Karpas-422 (cell line): ENCODE measurements at regions not wholly inside any gene's neighbourhood (a gene's known extent, or its start where the extent isn't known, plus 50 kb on each side); places are given as distances from the start of the nearest gene placed in this dataset.

Experiments used
- DNase-seq: peaks from one replicate; pipeline ENCODE4 v3.0.0-alpha.2; 2015
- H2AFZ ChIP-seq: fragments of 200-600 bp; sonication (generic); 2 replicates; pipeline ENCODE4 v1.6.1; 2014; ENCODE audit warnings: antibody characterized with exemption, low read length, mixed read lengths
- H3K27ac ChIP-seq: fragments of 200-600 bp; sonication (generic); 2 replicates; pipeline ENCODE4 v1.5.1; 2014; ENCODE audit warnings: mild to moderate bottlenecking, low read length, moderate library complexity
- H3K27me3 ChIP-seq: fragments of 200-600 bp; sonication (generic); 2 replicates; pipeline ENCODE4 v1.6.1; 2014; ENCODE audit warnings: low read length, mixed read lengths
- H3K36me3 ChIP-seq: fragments of 200-600 bp; sonication (generic); 2 replicates; pipeline ENCODE4 v1.6.1; 2014; ENCODE audit warnings: low read length, mixed read lengths; ENCODE audit not compliant: insufficient read depth
- H3K4me1 ChIP-seq: fragments of 200-600 bp; sonication (generic); 2 replicates; pipeline ENCODE4 v1.6.1; 2014; ENCODE audit warnings: mild to moderate bottlenecking, low read length, mixed read lengths
- H3K4me2 ChIP-seq: fragments of 200-600 bp; sonication (generic); 2 replicates; pipeline ENCODE4 v1.6.1; 2014; ENCODE audit warnings: low read length, low read depth, mild to moderate bottlenecking; ENCODE audit not compliant: poor library complexity, severe bottlenecking
- H3K4me3 ChIP-seq: fragments of 200-600 bp; sonication (generic); 2 replicates; pipeline ENCODE4 v1.5.1; 2014; ENCODE audit warnings: mild to moderate bottlenecking, antibody characterized with exemption, low read length, mixed read lengths
- H3K79me2 ChIP-seq: fragments of 200-600 bp; sonication (generic); 2 replicates; pipeline ENCODE4 v1.6.1; 2014; ENCODE audit warnings: mild to moderate bottlenecking, low read length, mixed read lengths
- H3K9ac ChIP-seq: fragments of 200-600 bp; sonication (generic); 2 replicates; pipeline ENCODE4 v1.6.0; 2014; ENCODE audit warnings: low read length
- H3K9me2 ChIP-seq: fragments of 200-600 bp; sonication (generic), shearing (Covaris generic); replicated peaks from 2 replicates; pipeline ENCODE4 v1.6.0; 2014; ENCODE audit warnings: mild to moderate bottlenecking, low read length, moderate library complexity; ENCODE audit not compliant: insufficient read depth
- H3K9me3 ChIP-seq: fragments of 300-700, 200-600 bp; sonication (generic); 2 replicates; pipeline ENCODE4 v1.6.1; 2014; ENCODE audit warnings: low read length, mixed read lengths
- H4K20me1 ChIP-seq: fragments of 200-600 bp; sonication (generic); 2 replicates; pipeline ENCODE4 v1.6.1; 2014; ENCODE audit warnings: mild to moderate bottlenecking, antibody characterized with exemption, low read length, low read depth; ENCODE audit not compliant: insufficient read depth

DNA sequence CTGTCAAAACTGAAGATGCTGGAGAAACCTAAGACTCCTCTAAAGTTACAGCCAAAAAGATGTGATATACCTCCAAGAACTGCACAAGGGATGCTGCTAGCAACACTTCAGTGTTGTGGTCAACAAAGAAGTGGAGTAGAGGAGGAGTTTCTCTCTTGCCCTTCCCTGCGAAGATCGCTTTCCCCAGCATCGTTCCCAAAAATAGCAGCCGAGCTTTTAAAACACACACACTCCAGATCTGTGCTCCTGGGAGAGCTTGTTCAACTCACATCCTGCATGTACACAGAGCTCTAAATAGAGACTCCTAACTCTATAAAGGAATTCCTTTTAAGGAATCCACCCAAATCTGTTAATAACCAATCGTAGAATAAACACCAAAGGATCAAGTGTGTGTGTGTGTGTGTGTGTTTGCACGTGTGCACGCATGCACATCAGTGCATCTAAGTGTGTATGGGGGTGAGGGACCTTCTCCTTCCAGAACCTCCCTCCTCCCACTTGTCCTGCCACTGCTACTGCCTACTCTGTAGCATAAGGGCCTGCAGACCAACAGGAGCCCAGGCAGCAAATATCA lies 58.5 kb downstream of the PSMG1 start:
- Histone ChIP-seq H2AFZ (no peak overlapping the region), H3K4me2 (no peak overlapping the region)

DNA sequence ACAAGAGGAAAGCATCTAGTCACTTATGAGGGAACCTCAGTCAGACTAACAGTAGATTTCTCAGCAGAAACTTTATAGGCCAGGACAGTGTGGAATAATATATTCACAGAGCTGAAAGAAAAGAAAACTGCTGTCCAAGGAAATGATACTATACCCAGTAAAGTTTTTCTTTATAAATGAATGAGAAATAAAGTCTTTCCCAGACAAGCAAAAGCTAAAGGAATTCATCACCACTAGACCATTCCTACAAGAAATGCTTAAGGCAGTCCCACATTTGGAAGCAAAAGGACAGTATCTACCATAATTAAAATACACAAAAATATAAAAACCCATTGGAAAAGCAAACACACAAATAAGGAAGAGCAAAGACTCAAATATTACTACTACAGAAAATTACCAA lies 59.9 kb downstream of the PSMG1 start:
- no peaks in the 10 kb centered on the region for H3K9me3 ChIP-seq
- H3K36me3 ChIP-seq = no peaks in the 10 kb centered on the region
- H3K4me3 ChIP-seq = no peak overlapping the region
- H3K27ac ChIP-seq = no peak overlapping the region
- H3K9me2 ChIP-seq = no peaks in the 10 kb centered on the region
- H3K4me1 ChIP-seq = no peaks in the 10 kb centered on the region
- H3K27me3 ChIP-seq = no peaks in the 10 kb centered on the region
- H4K20me1 ChIP-seq = no peaks in the 10 kb centered on the region
- H3K79me2 ChIP-seq = no peaks in the 10 kb centered on the region
- no peak overlapping the region for H3K4me2 ChIP-seq
- no peak overlapping the region for H3K9ac ChIP-seq
- no peak for DNase-seq
- no peak overlapping the region for H2AFZ ChIP-seq

More for the DNA sequence above, 58.5 kb downstream of the PSMG1 start:
- Histone ChIP-seq H3K27ac (no peak overlapping the region), H3K9me3 (no peaks in the 10 kb centered on the region), H3K27me3 (no peaks in the 10 kb centered on the region), H3K9me2 (no peaks in the 10 kb centered on the region), H3K4me1 (no peaks in the 10 kb centered on the region), H3K4me3 (no peak overlapping the region), H4K20me1 (no peaks in the 10 kb centered on the region), H3K36me3 (no peaks in the 10 kb centered on the region), H3K9ac (no peak overlapping the region), H3K79me2 (no peaks in the 10 kb centered on the region)
- no peak for DNase-seq

DNA sequence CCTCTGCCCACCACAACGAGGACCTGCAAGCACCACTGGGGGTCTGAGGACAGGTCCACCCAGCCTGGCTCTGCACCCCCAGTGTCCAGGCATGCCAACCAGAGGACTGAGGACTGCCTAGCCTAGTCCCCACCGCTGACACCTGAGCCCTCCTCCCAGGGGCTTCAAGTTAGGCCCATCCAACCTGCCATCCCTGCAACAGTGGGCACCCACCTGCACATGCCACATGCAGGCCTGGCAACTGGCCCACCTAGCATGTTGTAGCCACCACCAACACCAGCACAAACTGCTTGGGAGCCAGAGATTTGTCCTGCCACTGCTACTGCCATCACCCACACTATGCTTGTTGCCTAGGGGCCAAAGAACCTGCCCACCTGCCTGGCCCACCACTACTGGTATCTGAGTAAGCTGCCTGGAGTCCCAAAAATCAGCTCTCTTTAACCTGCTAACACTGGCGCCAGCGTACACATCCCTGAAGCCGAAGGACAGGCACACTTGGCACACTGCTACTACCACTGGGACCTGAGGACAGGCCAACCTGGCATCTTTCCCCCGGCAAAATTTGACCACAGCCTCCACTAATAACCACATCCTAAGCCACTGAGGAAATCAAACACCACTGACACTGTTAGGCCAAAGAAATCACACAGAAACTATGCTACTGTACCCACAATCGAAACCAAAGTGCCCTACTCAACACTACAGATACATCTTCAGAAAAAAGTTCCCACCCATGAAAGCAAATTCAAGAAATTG lies 61.5 kb downstream of the PSMG1 start:
- H3K4me2 ChIP-seq = no peak overlapping the region
- H3K9me2 ChIP-seq = no peaks in the 10 kb centered on the region
- H2AFZ ChIP-seq = no peak overlapping the region
- no peak overlapping the region for H3K4me3 ChIP-seq
- H3K9ac ChIP-seq = no peak overlapping the region
- H3K9me3 ChIP-seq = no peaks in the 10 kb centered on the region
- no peaks in the 10 kb centered on the region for H3K27me3 ChIP-seq
- no peaks in the 10 kb centered on the region for H3K36me3 ChIP-seq
- no peaks in the 10 kb centered on the region for H3K4me1 ChIP-seq
- no peak for DNase-seq
- H3K79me2 ChIP-seq = no peaks in the 10 kb centered on the region
- H4K20me1 ChIP-seq = no peaks in the 10 kb centered on the region
- no peak overlapping the region for H3K27ac ChIP-seq

DNA sequence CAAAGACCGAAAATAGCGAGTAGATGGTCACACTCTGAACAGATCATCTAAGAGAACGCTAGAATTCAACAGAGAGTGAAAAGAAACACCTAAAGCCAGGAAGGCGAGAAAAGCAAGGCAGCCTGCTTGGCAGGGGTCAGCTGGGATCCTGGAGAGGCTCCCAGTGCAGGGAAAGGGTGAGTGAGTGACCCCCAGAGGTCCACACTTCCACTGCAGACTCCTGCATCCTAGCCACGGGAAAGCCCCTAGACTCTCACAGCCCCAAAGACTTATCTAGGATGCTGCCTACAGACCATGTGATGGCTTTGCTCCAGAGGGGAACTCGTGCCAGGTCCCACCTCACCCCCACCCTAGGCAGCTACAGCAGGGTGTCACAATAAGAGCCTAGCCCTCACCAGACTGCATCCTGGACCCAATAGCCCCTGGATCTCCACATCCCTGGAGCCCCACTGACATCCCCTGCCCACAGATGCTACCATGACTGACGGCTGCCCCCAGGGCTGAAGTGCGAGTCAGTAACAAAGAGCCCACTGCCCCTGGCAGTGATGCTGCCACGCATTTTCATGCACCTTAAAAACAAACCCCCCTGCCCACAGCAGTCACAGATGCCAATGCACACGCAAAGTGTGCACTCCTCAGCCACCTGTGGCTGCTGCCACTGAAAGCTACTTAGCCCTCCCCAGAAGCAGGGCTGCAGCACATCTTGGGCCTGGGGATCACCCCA lies 62.2 kb downstream of the PSMG1 start:
- Histone ChIP-seq H3K36me3 (no peaks in the 10 kb centered on the region), H3K27me3 (no peaks in the 10 kb centered on the region), H3K27ac (no peak overlapping the region), H4K20me1 (no peaks in the 10 kb centered on the region), H3K4me1 (no peaks in the 10 kb centered on the region), H3K9me2 (no peaks in the 10 kb centered on the region), H3K4me2 (no peak overlapping the region), H2AFZ (no peak overlapping the region), H3K9me3 (no peaks in the 10 kb centered on the region), H3K9ac (no peak overlapping the region), H3K4me3 (no peak overlapping the region), H3K79me2 (no peaks in the 10 kb centered on the region)
- no peak for DNase-seq

DNA sequence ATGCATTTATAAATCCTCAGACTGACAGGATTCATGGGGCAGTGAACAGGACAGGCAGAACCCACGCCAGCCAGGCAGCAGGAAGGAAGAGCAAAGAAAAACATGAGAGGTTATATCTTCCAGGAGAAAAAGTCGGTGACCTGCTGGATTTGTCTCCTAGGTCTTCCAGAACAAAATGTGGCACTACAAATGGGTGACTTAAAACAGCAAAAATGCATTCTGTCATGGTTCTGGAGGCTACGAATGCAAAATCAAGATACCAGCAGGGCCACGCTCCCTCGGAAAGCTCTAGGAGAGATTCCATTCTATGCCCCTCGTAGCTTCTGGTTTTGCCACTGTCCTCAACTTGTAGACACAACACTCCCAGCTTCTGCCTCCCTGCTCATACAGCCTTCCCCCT lies 63.4 kb downstream of the PSMG1 start:
- no peak for DNase-seq

DNA sequence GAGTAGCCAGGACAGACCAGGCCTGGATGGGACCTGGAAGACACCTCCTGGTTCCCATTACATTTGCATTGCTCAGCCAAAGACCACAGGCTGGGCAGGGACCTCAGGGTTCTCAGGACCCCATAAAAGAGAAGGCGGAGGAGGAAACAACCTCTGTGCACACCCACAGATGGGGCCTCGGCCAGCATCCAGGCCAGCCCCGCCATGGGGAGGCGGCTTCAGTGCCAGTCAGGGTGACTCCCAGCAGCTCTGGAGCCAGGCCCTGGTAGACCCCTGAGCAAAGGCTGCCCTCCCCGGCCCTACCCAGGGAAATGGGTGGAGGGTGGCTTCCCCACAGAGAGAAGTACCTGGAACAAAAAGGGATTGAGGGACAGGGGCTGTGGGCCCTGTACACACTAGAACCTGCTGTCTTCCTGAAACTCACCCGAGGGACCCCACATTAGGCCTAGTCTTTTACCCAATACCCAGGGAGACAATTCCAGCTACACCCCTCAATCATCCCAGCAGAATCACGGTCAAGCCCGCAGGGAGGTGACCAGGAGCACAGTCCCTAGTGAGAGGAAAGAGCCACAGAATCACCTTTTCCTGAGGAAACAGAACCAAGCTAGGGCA lies 64.5 kb downstream of the PSMG1 start:
- no peaks in the 10 kb centered on the region for H3K9me3 ChIP-seq
- H3K27me3 ChIP-seq = no peaks in the 10 kb centered on the region
- H3K4me3 ChIP-seq = no peak overlapping the region
- no peak overlapping the region for H2AFZ ChIP-seq
- H3K4me2 ChIP-seq = no peak overlapping the region
- no peaks in the 10 kb centered on the region for H3K36me3 ChIP-seq
- DNase-seq = no peak
- H4K20me1 ChIP-seq = no peaks in the 10 kb centered on the region
- no peak overlapping the region for H3K9ac ChIP-seq
- no peaks in the 10 kb centered on the region for H3K9me2 ChIP-seq
- H3K4me1 ChIP-seq = no peaks in the 10 kb centered on the region
- no peak overlapping the region for H3K27ac ChIP-seq
- H3K79me2 ChIP-seq = no peaks in the 10 kb centered on the region

More for the DNA sequence above, 63.4 kb downstream of the PSMG1 start:
- no peaks in the 10 kb centered on the region for H4K20me1 ChIP-seq
- H3K9me3 ChIP-seq = no peaks in the 10 kb centered on the region
- H3K4me1 ChIP-seq = no peaks in the 10 kb centered on the region
- no peak overlapping the region for H3K9ac ChIP-seq
- no peak overlapping the region for H3K27ac ChIP-seq
- no peaks in the 10 kb centered on the region for H3K9me2 ChIP-seq
- H3K79me2 ChIP-seq = no peaks in the 10 kb centered on the region
- no peak overlapping the region for H2AFZ ChIP-seq
- H3K4me3 ChIP-seq = no peak overlapping the region
- no peaks in the 10 kb centered on the region for H3K36me3 ChIP-seq
- no peaks in the 10 kb centered on the region for H3K27me3 ChIP-seq
- H3K4me2 ChIP-seq = no peak overlapping the region

DNA sequence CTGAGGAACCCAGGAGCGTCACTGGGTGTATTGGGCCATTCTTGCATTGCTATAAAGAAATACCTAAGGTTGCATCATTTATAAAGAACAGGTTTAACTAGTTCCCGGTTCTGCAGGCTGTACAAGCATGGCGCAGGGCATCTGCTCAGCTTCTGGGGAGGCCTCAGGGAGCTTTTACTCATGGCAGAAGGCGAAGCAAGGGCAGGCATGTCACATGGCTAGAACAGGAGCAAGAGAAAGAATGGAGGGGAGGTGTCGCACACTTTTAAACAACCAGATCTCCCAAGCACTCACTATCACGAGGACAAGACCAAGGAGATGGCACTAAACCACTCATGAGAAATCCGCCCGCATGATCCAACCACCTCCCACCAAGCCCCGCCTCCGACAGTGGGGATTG lies 65.2 kb downstream of the PSMG1 start:
- Histone ChIP-seq H3K27me3 (no peaks in the 10 kb centered on the region), H3K9me2 (no peaks in the 10 kb centered on the region), H3K36me3 (no peaks in the 10 kb centered on the region), H4K20me1 (no peaks in the 10 kb centered on the region), H3K9ac (no peak overlapping the region), H3K79me2 (no peaks in the 10 kb centered on the region), H3K4me2 (no peak overlapping the region), H3K27ac (no peak overlapping the region), H3K4me3 (no peak overlapping the region), H2AFZ (no peak overlapping the region), H3K4me1 (no peaks in the 10 kb centered on the region), H3K9me3 (no peaks in the 10 kb centered on the region)
- DNase-seq = no peak

DNA sequence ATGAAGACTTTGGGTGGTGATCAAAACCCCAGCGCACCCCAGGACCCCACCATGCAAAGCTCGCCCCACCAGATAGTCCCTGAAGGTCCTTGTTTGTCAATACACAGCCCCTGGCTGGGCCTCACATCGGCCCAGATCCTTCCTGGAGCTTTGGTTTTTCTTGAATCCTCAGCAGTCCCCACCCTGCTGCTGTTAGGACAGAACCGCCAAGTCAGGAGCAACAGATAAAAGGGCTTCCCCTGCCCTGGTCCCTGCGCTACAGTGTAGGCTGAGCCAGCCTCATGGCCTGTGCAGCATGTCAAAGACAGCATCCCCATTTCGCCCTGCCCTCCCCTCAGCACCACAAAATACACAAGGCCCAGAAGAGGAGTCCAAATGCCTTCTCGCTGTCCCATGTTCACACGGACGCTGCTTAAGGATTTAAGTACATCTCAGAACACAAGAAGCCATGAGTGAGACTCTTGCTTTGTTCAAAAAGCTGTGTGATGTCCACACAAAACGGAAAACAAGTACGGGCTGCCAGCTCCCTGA lies 65.7 kb downstream of the PSMG1 start:
- Histone ChIP-seq H3K79me2 (no peaks in the 10 kb centered on the region), H4K20me1 (no peaks in the 10 kb centered on the region), H3K27me3 (no peaks in the 10 kb centered on the region), H3K9ac (no peak overlapping the region), H2AFZ (no peak overlapping the region), H3K4me1 (no peaks in the 10 kb centered on the region), H3K27ac (no peak overlapping the region), H3K9me2 (no peaks in the 10 kb centered on the region), H3K9me3 (no peaks in the 10 kb centered on the region), H3K4me2 (no peak overlapping the region), H3K36me3 (no peaks in the 10 kb centered on the region), H3K4me3 (no peak overlapping the region)
- no peak for DNase-seq
